ENCODE measurements at regions not wholly inside any gene's neighbourhood (a gene's known extent, or its start where the extent isn't known, plus 50 kb on each side); places are given as distances from the start of the nearest gene placed in this dataset.

GRCh38 chr3:182384221-182384620 lies 409.1 kb upstream of the ATP11B start (continued):
- TF ChIP-seq, protein P1, sequence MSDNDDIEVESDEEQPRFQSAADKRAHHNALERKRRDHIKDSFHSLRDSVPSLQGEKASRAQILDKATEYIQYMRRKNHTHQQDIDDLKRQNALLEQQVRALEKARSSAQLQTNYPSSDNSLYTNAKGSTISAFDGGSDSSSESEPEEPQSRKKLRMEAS (IDR thresholded peaks at IDR 0.05), result no peak
- TF ChIP-seq SP1 (IDR thresholded peaks at IDR 0.05) (no peak), TAF1 (conservative IDR thresholded peaks at IDR 0.05) (no peak), HNF4G (IDR thresholded peaks at IDR 0.05) (no peak)

DNA sequence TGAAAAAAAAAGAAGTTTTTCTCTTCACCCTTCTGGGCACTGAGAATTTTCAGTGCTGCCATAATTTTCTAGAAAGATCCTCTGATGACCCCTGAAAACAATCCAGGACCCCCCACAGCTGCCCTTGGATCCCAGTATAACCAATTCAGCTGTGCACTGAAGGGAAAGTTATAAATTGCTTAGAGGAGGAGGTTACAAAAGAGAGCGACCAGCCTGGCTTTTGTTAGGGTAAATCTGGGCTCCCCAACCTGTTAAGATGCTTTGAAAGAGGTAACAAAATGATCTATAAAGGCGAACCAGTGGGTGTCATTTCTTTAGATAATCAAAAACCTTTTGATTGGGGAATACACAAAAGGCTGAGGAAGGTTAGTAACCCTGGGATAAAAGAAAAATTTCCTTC lies 407.9 kb upstream of the ATP11B start:
- H3K36me3 ChIP-seq (ENCODE audit: control insufficient read depth in 4 of 4, insufficient read depth in 3 of 4, low read depth in 1 of 4, low read length in 3 of 4), result no peaks in the 10 kb centered on the region

GRCh38 chr3:182388506-182388905 lies 404.8 kb upstream of the ATP11B start:
- no peak for DNase-seq (ENCODE audit: low spot score)
- Histone ChIP-seq H3K9me3 (ENCODE audit: control insufficient read depth in 4 of 4, low read length in 3 of 4) (no peaks in the 10 kb centered on the region), H3K27me3 (ENCODE audit: control insufficient read depth in 4 of 4, insufficient read depth in 4 of 4, low read length in 3 of 4) (peaks cover 0 to 4% (median 0%) of the 10 kb centered on the region in 4 donors), H3K4me3 (ENCODE audit: low read depth in 1 of 3, low read length in 3 of 3) (no peak overlapping the region), H3K27ac (ENCODE audit: low read depth in 1 of 2, low read length in 2 of 2) (no peak overlapping the region), H3K4me1 (ENCODE audit: control insufficient read depth in 4 of 4, insufficient read depth in 4 of 4, low read length in 3 of 4) (no peaks in the 10 kb centered on the region), H3K36me3 (ENCODE audit: control insufficient read depth in 4 of 4, insufficient read depth in 3 of 4, low read depth in 1 of 4, low read length in 3 of 4) (no peaks in the 10 kb centered on the region), H3K9ac (ENCODE audit: low read depth in 1 of 2, low read length in 2 of 2) (no peak overlapping the region)
- WGBS, result 86% methylated on average over 1 of the region's 1 CpG
- TF ChIP-seq EGR1 (IDR thresholded peaks at IDR 0.05; ENCODE audit: low read depth in 2 of 2) (no peak), RXRA (IDR thresholded peaks at IDR 0.05) (no peak), CTCF (IDR thresholded peaks at IDR 0.05; ENCODE audit: low read depth, low read length, missing input control) (no peak), GABPA (IDR thresholded peaks at IDR 0.05 in 1 of 2, conservative IDR thresholded peaks at IDR 0.05 in 1 of 2) (no peak)

More for the DNA sequence above, 407.9 kb upstream of the ATP11B start:
- H3K27me3 ChIP-seq (ENCODE audit: control insufficient read depth in 4 of 4, insufficient read depth in 4 of 4, low read length in 3 of 4), result peaks cover 0 to 4% (median 0%) of the 10 kb centered on the region in 4 donors
- 67% methylated on average over 2 of the region's 2 CpGs for whole genome bisulfite sequencing
- no peak overlapping the region for H3K9ac ChIP-seq (ENCODE audit: low read depth in 1 of 2, low read length in 2 of 2)
- no peak for DNase-seq (ENCODE audit: low spot score)
- H3K9me3 ChIP-seq (ENCODE audit: control insufficient read depth in 4 of 4, low read length in 3 of 4), result no peaks in the 10 kb centered on the region
- TF ChIP-seq HNF4G (IDR thresholded peaks at IDR 0.05) (no peak), EGR1 (IDR thresholded peaks at IDR 0.05; ENCODE audit: low read depth in 2 of 2) (no peak), NR2F2 (IDR thresholded peaks at IDR 0.05) (no peak), RXRA (IDR thresholded peaks at IDR 0.05) (no peak), TAF1 (conservative IDR thresholded peaks at IDR 0.05) (no peak), JUND (IDR thresholded peaks at IDR 0.05) (no peak)
- TF ChIP-seq, protein P1 (IDR thresholded peaks at IDR 0.05), result no peak
- no peak overlapping the region for H3K4me3 ChIP-seq (ENCODE audit: low read depth in 1 of 3, low read length in 3 of 3)
- no peak overlapping the region for H3K27ac ChIP-seq (ENCODE audit: low read depth in 1 of 2, low read length in 2 of 2)
- H3K4me1 ChIP-seq (ENCODE audit: control insufficient read depth in 4 of 4, insufficient read depth in 4 of 4, low read length in 3 of 4), result no peaks in the 10 kb centered on the region

GRCh38 chr3:182389071-182389815 lies 404.1 kb upstream of the ATP11B start:
- H3K4me3 ChIP-seq (ENCODE audit: low read depth in 1 of 3, low read length in 3 of 3), result no peak overlapping the region
- no peak for DNase-seq (ENCODE audit: low spot score)
- TF ChIP-seq ATF3 (IDR thresholded peaks at IDR 0.05) (no peak), CTCF (IDR thresholded peaks at IDR 0.05; ENCODE audit: low read depth, low read length, missing input control) (no peak), EGR1 (IDR thresholded peaks at IDR 0.05; ENCODE audit: low read depth in 2 of 2) (no peak), SP1 (IDR thresholded peaks at IDR 0.05) (no peak), YY1 (IDR thresholded peaks at IDR 0.05) (no peak), TAF1 (conservative IDR thresholded peaks at IDR 0.05) (no peak), FOXA2 (IDR thresholded peaks at IDR 0.05) (no peak), FOXA1 (IDR thresholded peaks at IDR 0.05) (no peak), GABPA (IDR thresholded peaks at IDR 0.05 in 1 of 2, conservative IDR thresholded peaks at IDR 0.05 in 1 of 2) (no peak)
- TF ChIP-seq, protein P1 (IDR thresholded peaks at IDR 0.05), result no peak
- TF ChIP-seq, protein P2, sequence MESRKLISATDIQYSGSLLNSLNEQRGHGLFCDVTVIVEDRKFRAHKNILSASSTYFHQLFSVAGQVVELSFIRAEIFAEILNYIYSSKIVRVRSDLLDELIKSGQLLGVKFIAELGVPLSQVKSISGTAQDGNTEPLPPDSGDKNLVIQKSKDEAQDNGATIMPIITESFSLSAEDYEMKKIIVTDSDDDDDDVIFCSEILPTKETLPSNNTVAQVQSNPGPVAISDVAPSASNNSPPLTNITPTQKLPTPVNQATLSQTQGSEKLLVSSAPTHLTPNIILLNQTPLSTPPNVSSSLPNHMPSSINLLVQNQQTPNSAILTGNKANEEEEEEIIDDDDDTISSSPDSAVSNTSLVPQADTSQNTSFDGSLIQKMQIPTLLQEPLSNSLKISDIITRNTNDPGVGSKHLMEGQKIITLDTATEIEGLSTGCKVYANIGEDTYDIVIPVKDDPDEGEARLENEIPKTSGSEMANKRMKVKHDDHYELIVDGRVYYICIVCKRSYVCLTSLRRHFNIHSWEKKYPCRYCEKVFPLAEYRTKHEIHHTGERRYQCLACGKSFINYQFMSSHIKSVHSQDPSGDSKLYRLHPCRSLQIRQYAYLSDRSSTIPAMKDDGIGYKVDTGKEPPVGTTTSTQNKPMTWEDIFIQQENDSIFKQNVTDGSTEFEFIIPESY (IDR thresholded peaks at IDR 0.05), result no peak
- no peak overlapping the region for H3K27ac ChIP-seq (ENCODE audit: low read depth in 1 of 2, low read length in 2 of 2)
- no peaks in the 10 kb centered on the region for H3K27me3 ChIP-seq (ENCODE audit: control insufficient read depth in 4 of 4, insufficient read depth in 4 of 4, low read length in 3 of 4)
- WGBS, result 89% methylated on average over 2 of the region's 2 CpGs
- no peaks in the 10 kb centered on the region for H3K36me3 ChIP-seq (ENCODE audit: control insufficient read depth in 4 of 4, insufficient read depth in 3 of 4, low read depth in 1 of 4, low read length in 3 of 4)
- H3K9me3 ChIP-seq (ENCODE audit: control insufficient read depth in 4 of 4, low read length in 3 of 4), result no peaks in the 10 kb centered on the region
- H3K9ac ChIP-seq (ENCODE audit: low read depth in 1 of 2, low read length in 2 of 2), result no peak overlapping the region
- H3K4me1 ChIP-seq (ENCODE audit: control insufficient read depth in 4 of 4, insufficient read depth in 4 of 4, low read length in 3 of 4), result no peaks in the 10 kb centered on the region
